ENCODE measurements at regions not wholly inside any gene's neighbourhood (a gene's known extent, or its start where the extent isn't known, plus 50 kb on each side); places are given as distances from the start of the nearest gene placed in this dataset.
A peak's percentile ranks its signal among the peaks of the same experiment; 100 is the strongest.

DNA sequence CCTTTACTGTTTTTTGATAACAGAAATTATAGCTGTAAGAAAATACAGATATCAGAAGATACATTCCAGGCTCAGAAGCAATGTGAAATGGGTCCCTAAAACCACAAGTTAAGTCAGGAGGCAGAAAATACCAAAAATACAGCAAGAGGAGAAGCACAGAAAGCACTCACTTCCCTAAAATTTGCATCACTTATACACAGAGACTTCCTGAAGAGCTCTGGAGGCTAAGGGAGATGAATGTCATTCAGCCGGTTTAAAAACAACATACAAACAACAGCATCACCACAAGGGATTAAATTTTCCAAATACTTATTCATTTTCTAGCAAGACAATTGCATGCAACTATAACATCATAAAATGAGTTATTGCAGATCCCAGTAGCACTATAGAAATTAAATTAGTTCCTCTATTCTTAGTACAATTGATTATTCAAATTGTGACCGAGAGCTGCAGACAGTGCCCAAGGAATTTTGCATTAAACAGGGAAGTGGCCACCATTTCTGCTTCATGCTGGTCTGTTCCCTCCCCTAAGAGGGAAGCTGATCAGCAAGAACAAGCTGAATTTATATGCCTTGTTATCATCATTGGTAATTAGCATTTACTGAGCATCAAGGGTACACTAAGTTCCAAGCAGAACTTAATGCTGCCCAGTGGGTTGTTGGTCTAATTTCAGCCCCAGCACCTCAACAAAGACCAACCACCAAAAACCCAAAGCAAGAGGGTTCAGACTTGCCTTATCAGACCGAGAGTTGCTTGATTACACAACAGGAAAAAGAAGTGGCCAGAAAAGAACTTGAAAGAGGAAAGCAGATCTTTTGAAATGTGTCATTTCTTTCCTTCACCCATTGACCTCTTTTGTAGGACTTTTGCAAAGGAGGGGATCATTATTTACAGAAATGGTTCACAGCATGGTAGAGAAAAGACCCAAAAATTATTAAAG, 140.7 kb downstream of the KCTD12 start:
- DNase-seq = peak; percentile 25

DNA sequence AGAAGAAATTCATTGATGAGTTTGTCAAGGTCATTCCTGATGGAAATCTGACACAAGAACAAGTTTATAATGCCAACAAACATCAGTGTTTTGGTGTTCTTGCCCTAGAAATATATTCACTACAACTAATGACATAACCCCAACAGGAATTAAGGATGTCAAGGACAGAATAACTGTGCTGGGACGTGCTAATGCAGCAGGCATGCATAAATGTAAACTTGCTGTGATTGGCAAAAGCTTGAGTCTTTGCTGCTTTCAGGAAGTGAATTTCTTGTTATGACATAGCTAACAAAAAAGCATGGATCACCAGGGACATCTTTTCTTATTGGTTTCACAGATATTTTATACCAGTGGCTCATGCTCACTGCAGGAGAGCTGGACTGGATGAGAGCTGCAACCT, 144.6 kb downstream of the KCTD12 start:
- DNase-seq = no peak

DNA sequence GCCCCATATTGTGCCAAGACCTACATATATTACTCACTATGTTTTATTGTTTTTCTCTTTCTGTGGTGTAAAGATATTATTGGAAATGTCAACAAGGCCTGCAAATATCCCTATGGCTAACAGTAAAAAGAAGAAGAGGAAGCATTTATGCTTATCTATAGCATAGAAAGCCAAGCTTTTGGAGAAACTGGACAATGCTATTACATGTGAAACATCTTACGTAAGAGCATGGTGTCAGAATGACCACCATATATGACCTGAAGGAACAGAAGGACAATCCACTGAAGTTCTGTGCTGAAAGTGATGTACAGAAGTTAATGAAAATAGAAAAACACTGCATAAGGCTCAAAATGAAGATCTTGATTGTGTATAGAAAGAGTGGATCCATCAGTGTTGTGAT, 145.2 kb downstream of the KCTD12 start:
- peak; percentile 10 for DNase-seq

DNA sequence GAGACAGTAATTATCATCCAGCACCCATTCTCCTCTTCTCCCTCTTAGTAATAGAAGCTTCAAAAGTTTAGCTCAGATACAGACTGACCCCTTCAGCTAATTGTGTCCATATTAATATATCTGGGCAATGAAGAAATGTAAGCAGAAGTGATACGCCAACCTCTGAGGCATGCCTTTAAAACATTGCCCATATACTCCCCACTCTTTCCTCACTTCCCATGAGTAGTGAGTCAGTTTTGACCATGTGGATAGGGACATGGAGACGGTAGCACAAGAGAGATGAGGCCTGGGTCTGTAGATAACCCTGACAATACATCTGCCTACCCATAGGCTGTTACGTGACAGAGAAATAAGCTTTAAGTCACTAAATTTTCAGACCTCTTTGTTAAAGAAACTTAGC, 147.6 kb downstream of the KCTD12 start:
- no peak for DNase-seq

DNA sequence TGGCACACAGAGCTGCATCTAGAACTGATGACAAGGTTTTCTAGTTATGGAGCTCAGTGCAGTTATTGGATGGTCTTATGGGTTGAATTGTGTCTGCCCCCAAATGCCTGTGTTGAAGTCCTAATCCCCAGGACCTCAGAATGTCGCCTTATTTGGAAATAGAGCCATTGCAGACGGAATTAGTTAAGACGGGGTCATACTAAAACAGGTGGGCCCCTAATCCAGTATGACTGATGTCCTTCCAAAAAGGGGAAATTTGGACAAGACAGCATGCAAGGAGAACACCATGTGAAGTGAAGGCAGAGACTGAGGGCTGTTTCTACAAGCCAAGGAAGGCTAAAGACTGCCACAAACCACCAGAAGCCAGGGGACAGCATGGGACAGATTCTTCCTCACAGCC, 148.7 kb downstream of the KCTD12 start:
- DNase-seq = no peak

DNA sequence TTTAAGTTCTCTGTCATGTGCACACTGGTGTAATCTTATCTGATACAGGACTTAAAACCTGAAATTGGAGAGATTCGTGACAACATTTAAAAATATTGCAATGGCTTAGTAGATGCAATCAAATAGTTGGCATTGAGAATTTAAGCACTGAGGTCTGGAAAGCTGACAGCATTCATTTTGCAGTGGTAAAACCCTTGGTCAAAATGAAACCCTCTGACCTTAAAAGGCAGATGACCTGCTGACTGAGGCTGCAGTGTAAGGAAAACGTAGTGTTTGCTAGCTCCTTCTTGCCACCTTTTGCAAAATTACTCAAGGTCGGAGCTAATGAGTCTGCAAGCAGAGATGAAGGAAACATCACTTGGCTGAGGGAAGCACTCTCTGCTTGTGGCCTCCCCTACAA, 150.6 kb downstream of the KCTD12 start:
- DNase-seq = no peak

DNA sequence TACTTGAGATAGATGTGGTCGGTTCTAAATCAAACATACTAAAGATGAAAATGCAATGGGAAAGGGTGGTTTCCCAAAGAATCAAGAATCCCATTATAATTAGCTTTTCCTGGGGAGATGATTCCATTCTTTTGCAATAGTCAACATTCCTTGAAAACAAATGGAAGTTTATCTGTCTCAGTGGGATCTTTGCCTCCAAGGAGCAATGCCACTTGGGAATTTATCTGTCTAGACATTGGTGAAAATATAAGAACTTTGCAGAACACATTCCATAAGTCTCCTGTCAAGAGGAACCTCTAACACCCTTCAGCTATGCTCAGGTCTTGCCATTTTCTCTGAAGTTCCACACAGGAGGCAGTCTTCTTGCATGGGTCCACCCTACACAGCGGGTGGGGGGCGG, 152.5 kb downstream of the KCTD12 start:
- DNase-seq = no peak

DNA sequence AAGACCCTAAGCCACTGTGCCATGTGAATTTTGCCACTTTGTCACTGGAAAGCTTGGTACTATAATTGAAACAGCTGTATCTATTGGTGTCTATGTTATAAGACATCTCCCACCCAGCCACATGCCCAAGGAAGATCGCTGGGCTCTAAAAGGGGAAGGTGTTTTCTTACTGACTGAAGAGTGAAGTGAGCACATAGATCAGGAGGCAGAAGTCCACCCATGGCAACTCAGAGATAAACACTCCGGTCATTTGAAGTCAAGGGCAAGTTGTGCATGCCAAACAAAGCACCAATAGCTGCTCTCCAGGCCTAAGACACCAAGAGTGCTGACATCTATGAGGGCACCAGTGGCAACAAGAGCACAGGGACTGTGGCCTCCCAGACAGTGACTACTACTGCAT, 153.8 kb downstream of the KCTD12 start:
- DNase-seq = peak; percentile 5

DNA sequence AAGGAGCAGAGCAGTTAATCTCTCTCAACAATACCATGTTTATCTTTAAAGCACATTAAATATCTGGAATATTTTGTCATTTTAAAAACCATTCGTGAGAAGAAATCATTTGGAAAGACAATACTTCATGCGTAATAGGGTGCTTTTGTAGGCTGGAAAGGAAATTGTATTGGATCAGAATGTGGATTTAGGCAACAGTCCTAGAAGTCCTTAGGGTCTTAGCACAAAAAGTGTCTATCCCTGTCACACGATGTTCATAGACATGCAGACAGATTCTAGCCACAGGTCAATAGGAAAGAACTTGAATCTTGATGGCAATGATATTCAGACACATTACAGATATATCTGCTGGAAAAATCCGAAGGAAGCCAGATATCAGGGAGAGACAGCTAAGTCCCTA, 156.0 kb downstream of the KCTD12 start:
- no peak for DNase-seq

DNA sequence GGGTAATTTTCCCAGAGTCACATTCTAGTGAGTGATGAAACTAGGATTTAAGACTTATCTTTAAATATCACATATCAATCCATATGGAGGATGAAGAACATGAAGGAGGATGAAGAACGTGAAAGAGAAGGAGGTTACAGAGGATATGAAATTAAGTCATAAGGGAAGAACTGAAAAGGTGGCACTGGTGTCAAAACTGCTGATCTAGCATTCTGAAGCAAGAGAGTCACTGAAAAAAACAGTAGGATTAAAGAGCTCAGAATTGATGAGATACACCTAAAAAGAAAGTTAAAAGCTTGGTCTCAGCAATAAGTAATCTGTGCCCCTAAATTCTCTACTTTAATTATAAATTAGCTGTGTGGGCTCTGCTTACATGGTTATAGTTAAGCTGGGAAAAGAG, 156.5 kb downstream of the KCTD12 start:
- no peak for DNase-seq

DNA sequence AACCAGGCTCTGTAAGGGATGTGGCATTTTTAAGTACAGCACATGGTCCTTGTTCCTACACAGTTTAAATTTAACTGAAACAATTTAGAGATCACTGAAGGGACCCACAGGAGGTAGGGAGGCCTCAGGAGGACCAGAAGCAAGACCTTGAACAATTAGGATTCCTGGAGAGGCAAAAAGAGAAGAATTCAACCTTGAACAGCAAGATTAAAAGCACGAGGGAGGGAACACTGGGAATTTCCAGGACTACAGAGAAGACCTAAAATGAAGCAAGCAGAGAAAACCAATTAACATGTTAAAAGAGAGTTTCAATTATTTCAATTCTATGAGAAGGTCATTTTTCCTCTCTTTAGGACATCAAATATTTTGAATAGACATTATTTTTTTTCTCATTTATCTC, 160.3 kb downstream of the KCTD12 start:
- no peak for DNase-seq

DNA sequence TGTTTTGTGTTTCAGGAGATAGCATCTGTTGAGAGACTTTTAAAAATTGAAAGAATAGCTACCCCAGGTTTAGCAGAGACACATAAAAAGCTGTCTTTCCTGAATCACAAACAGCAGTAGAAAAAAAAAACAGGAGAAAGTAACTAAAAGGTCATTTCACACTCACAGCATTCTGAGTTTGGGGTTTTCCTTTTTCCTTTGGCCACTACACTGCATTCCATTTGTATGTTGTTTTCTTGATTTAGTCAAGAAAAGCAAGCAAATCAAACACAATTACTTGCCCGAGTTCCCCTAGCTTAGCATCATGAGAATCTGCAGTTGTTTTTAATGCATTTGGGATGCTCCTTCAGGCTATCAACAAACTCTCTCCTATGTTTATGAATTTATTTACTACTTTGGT, 161.0 kb downstream of the KCTD12 start:
- no peak for DNase-seq

DNA sequence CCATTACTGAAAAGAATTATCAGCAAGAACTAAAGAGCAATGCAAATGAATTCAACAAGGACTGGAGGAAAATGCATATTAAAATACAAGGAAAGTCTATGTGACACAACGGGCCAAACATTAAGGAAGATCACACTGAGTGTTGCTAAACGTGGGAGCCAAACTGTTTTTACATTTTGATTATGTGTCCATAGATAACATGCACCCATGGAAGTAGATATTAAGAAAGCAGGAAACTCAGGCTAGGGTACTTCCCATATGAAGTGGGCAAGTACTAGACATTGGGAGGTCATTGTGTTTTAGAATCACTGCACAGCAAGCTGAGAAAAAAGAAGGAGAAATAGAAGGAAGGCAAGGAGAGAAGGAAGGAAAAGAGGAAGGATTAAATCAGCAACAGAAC, 161.8 kb downstream of the KCTD12 start:
- DNase-seq = no peak

DNA sequence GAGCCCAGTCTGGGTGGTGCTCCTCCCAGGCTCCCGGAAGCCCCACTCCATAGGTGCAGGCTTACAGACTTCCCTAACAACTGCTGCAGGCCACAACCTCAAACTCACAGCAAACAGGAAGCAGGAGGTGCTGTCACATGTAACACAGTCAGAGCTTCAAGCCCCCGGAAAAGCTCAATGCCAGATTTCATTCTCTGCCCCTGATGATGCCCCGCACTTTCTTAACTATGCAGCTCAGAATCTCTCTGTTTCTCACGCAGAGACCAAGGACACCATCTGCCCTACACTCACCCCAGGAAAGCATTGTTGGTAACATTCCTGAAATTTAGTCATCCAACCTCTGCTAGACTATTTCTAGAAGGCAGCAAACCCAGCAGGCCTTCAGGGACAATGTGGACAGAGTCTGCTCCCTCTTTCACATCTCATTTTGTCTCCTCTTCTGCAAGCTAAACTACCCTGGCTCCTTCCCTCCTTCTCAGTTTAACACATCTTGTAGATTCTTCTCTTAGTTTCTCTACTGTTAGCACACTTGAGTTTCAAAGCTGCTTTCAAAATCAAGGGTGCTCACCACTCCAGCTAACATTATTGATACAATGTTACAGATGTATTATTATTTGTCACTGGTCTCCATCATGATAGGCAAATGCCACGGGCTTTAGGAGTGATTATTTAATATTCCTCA, 162.5 kb downstream of the KCTD12 start:
- DNase-seq = no peak

DNA sequence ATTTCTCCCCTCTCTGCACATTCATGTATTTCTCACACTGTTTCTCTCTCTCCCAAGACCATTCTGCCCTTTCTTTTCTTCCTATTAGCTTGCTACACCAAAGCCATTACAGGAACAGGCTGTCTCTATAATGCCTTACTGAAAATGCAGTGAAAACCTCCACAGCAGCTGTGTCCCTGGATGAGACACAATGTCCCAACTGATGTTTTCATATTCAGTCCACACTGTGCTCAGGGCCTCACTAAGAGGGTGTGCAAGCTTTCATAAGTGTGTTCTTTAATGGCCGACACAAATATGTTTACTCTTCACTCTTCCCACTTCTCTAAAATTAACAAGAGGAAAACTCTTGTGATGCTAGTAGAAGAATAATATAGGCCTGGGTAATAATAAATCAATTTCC, 163.4 kb downstream of the KCTD12 start:
- DNase-seq = no peak

DNA sequence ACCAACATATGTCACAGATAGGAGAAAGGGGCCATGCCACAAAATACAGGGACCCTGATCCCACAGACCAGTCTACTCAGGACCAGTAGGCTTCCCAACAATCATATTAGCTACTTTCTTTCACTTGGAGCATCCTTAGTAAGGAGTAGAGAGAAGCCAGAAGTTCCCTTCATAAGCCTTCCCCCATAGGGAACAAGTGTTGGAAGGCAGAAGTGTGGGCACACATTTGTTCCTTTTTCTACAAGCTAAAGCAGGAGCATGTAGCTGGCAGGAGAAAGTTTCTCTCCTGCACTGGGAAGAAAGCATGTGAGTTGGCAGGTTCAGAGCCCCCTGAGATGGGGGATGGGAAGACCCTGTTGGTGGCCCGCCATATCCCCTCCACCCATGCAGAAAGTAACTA, 165.4 kb downstream of the KCTD12 start:
- DNase-seq = no peak

DNA sequence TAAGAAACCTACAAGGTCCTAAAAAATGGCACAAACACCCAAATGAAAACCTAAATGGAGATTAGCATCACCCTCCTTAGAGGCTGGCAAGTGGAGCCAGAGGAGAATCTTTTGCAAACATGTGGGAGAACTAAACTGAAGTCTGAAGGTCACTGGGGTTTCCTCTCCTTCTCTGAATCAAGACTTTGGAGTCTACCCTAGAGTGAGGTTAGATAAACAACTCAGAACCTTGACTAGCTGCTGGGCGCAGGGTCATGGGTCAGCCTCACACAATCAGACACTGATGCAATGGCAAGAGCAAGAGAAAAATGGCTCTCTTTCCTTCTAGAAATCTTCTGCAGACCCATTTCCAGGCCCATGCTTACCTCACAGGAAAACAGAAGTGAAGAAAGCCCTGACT, 165.8 kb downstream of the KCTD12 start:
- no peak for DNase-seq

DNA sequence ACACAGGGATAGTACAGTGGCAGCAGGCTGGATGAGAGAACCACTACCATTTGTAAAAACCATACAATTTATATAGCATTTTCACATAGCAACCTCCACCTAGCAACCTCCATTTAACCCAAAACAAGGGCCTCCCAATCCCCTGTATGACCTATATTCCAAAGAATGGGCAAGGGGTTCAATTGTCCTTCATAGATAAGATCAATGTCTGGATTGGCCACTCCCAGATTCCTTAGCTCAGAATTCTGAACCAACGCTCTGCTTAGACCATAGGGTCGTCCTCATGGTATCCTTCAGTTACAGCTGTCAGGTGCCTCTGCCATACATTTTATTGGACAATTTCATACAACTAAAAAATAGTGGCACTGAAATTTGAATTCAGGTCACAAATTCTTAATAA, 166.2 kb downstream of the KCTD12 start:
- DNase-seq = no peak

DNA sequence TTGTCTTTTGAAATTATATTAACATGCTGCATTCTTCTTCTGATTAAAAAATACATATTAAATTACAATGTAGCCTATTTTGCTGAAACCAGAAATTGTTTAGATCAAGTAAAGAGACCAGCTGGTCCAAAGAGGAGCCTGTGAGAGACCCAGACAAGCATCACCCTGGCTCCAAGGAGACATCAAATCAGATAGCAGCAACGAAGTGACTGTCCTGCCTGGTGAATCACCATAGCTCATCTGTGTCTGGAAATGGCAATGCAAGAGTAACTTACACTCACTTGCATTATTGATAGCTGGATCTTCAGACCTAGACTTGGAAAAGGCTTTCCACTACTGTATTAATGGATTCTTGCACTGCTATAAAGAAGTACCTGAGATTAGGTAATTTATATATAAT, 169.1 kb downstream of the KCTD12 start:
- no peak for DNase-seq

DNA sequence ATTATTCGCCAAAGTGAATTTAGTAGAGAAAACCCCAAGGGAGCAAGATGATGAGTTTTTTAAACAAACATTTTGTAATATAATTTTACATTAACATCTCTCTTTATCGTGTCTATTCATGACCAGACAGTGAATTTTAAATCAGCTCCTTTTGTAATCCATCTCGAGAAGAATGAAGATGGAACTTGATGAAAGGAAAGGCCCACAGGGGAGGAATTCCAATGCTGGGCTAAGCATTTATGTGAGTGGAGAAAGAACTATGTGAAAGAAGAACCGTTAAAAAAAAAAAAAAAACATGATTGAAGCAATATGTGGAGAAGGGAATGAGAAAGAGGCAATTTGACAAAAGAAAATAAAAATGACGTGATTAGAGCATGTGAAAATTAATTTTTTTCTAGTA, 170.6 kb downstream of the KCTD12 start:
- DNase-seq = no peak

DNA sequence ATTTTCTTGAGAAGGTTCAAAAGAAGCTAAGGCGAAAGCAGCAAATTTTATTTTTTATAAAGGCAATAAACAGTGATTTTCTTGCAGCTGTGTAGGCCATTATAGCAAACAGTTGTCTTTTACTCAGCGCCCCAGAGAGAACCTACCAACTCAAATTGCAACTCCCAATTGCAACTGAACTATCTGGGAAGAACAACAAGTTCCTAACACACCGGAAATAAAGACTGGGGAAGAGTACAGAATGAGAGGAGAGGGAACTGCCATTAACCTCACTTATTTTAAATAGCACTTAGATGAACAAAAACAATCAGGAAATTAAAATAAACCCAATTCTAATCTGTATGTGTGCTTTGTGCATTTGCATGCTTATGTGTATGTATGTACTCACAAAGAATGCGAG, 171.1 kb downstream of the KCTD12 start:
- no peak for DNase-seq

DNA sequence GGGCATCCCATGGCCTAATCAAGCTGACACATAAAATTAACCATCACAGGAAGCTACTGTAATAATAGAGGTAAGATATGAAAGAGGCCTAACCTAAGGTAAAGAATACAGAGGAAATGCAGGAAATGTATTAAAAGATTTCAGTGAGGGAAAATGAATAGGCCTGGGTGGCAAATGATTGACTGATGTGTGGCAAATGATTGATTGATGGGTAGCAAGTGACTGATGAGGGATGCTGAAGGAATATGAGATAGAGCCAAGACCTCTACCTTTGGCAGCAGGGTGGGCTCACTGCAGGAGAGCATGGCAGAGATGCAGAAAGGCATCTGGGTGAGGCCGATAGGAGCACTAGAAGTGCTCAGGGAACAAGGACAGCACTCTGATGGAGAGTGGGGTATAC, 172.9 kb downstream of the KCTD12 start:
- DNase-seq = no peak

DNA sequence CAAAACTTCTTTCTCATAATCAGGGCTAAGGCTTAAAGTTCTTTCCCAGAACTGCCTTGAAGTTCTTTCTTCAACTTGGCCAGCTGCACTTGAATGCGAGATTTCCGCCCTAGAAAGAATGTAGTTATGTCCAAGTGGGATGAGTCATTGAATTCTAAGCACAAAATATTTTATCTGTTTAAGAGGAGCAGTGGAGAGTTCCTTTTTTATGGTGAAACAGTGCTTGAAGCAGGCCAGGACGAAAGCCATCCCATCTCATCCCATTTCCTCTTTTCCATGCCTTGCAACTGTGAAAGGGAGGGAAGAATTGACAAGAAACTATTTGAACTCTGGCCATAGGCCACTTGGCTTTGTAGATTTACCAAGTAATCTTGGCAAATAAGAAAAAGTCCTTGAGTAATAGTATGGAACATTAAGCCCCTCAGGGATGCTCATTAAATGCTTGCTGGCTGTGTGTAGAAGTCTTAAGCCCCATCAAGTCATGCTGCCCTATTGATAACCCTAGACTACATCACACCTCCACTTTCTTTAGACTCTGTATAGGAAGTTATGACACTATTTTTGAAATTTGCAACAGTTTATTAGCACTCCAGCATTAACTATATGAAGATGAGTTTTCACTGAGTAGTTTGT, 174.5 kb downstream of the KCTD12 start:
- peak; percentile 87 for DNase-seq

DNA sequence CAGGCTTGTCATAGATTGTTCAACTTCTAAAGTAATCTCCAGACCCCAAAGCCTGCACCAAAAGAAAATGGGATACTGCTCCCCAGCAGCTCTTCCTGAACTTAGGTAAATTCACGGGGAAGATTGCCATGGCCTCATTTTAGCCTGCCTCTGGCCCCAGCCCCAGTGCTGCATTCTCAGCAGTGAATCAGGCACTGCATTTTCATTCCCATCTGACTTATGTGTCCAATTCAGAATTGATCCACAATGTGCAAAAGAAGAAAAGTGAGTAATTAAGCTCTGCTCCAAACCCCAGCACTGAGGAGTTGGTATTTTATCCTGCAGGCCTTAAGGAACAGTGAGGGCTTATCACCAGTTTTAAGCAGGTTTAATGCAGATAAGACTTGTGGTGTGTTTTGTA, 176.4 kb downstream of the KCTD12 start:
- DNase-seq = peak; percentile 7
